Omental fat pad (tissue), 3 donors: ENCODE measurements at regions not wholly inside any gene's neighbourhood (a gene's known extent, or its start where the extent isn't known, plus 50 kb on each side); places are given as distances from the start of the nearest gene placed in this dataset.
"Not testable (repeated sequence)": the region's sequence is repeated elsewhere in the genome, so short reads cannot be mapped to it uniquely, and the experiment has no call there.

Experiments
- ATAC-seq: fragments of 150-250 bp; one replicate; pipeline ENCODE4 v1.9.1; 2016; ENCODE audit warnings: mild to moderate bottlenecking, moderate library complexity; ENCODE audit not compliant: low FRiP score
- DNase-seq: peaks from one replicate; pipeline ENCODE4 v3.0.0-alpha.2; 2019; ENCODE audit warnings: low spot score
- TF ChIP-seq, protein P1 (sequence below), 3 donors: fragments of 450-650 bp; IDR thresholded peaks; one replicate each; pipeline ENCODE4 v1.5.1; 2016 to 2017; ENCODE audit warnings: antibody characterized with exemption in 3 of 3, mild to moderate bottlenecking in 3 of 3, moderate library complexity in 2 of 3

DNA sequence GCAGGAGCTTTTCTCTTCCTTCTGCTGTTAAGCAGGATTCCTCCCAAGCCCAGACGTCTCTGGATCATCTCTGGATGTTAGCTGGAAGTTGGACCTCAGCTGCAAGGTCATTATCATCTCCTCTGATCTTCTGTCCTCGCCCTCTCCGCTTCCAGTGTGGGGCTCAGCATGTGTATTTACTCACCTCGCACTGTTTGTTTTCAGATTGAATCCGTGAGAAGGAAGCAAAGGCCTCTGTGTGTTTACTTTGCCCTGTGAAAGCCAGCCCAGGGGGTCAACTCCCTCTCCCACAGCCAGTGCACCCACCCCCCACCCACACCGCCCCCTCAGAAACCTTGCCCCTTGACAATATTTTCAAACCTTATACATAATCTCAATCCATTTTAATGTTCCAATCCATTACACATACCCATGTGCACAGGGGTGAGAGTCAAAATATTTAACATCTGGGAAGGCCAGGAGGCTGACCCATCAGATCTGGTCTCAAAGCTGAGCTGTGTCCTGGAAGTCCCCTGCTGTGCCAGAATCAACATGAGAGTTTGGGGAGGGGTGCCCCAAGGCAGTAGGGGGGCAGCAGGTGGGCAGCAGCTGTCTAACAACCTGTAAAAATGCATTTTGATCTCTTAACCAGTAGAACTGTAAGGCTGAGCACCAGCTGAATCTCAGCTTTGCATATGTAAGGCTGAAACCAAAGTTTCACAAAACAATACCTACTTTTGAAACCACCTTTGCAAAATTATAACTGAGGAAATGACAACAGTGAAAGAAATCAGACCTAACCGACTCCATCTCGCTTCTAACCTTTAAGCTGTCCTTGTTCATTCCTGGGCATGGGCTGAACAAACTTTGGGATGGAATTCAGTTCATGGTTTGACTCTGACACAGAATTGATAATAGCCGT lies 157.9 kb downstream of the ZNF664 start:
- no peak for ATAC-seq
- TF ChIP-seq, protein P1, sequence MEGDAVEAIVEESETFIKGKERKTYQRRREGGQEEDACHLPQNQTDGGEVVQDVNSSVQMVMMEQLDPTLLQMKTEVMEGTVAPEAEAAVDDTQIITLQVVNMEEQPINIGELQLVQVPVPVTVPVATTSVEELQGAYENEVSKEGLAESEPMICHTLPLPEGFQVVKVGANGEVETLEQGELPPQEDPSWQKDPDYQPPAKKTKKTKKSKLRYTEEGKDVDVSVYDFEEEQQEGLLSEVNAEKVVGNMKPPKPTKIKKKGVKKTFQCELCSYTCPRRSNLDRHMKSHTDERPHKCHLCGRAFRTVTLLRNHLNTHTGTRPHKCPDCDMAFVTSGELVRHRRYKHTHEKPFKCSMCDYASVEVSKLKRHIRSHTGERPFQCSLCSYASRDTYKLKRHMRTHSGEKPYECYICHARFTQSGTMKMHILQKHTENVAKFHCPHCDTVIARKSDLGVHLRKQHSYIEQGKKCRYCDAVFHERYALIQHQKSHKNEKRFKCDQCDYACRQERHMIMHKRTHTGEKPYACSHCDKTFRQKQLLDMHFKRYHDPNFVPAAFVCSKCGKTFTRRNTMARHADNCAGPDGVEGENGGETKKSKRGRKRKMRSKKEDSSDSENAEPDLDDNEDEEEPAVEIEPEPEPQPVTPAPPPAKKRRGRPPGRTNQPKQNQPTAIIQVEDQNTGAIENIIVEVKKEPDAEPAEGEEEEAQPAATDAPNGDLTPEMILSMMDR (IDR thresholded peaks at IDR 0.05), result no peak
- DNase-seq, result no peak

DNA sequence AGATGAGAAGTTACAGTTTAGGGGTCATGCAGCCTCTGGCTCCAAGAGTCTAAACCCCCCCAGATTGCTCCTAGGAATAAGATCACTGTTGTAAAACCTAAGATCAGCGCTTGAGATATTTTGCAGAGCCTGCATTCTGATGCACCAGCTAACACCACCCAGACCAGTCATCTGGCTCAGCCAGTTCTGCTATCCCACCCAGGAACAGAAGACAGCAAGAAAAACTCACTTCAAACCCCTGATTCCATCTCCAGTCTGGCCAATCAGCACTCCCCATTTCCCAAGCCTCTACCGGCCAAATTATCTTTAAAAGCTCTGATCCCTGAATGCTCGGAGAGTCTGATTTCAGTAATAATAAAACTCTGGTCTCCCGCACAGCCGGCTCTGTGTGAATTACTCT lies 158.6 kb downstream of the ZNF664 start:
- TF ChIP-seq, protein P1 (IDR thresholded peaks at IDR 0.05), result no peak
- ATAC-seq (no peak), DNase-seq (no peak)

DNA sequence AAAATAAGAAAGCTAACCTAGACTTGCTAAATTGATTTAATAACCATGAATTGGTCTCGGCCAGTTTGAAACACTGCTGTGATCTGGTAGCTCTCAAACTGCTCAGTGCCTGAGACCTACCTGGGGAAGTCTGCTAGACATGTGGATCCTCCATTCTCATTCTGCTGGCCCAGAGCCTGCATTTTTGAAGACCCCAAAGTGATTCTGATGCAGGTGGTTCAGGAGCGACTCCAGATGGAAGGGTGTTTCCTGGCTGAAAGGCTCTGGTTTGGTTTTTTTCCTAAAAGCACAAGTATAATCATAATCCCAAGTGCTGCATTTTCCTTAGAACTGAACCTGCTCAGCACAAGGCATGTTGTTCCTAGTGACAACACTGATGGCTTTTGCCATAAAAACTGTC lies 159.5 kb downstream of the ZNF664 start:
- ATAC-seq (no peak), DNase-seq (no peak)
- TF ChIP-seq, protein P1 (IDR thresholded peaks at IDR 0.05), result no peak

DNA sequence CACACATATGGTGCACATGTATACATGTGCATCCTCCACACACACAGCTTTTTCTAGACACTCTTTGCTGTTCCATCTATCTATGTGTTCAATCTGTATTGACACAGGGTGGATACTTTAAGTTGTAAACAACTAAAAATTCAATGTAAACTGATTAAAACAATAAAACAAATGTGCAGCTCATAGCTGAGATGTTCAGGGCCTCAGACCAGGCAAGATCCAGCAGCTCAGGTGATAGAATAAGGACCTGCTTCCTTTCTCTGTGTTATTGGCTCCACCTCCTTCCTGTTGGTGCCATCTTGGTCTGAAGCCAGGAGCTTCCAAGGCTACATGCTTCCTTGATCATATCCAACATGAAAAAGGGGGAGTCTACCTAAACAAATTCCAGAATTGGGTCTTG lies 158.1 kb upstream of the RFLNA start:
- DNase-seq, result no peak
- TF ChIP-seq, protein P1 (IDR thresholded peaks at IDR 0.05), result no peak

DNA sequence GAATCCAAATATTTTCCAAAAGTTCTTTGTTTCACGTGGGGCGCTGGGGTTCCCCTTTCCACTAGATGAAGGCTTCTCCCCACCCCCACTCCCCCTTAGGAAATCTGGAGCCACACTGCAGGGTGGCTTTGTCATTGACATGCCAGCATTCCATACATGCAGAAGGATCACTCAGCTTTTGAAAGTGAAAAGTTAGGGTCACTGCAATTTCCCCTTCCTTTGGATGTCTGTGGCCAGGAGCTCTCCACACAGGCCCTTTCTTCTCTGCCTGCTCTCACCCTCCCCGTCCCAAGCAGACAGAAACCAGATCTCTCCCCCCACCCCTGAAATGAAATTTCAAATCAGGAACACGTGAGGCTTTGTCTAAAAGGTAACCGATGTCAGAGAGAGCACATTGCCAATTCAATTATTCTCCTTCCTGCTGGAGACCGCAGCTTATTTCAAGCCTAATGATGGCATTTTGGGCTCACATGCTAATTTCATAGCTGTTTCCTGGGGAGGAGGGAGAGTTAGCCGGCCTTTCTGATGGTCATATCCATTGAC lies 153.9 kb upstream of the RFLNA start:
- DNase-seq (no peak), ATAC-seq (no peak)
- TF ChIP-seq, protein P1 (IDR thresholded peaks at IDR 0.05), result no peak

More for the DNA sequence above, 158.1 kb upstream of the RFLNA start:
- ATAC-seq, result no peak

DNA sequence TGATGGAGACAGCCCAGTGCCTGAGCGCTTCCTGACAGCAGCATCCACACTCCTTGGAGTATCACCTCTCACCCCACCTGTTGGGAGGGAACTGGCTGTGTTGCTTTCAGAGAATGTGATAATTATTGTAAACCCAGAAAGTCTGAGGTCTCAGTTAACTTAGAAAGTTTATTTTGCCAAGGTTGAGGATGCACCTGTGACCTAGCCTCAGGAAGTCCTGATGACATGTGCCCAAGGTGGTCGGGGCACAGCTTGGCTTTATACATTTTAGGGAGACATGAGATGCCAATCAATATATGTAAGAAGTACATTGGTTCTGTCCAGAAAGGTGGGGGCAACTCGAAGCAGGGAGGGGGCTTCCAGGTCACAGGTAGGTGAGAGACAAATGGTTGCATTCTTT lies 153.3 kb upstream of the RFLNA start:
- DNase-seq, ATAC-seq: not testable (repeated sequence)

DNA sequence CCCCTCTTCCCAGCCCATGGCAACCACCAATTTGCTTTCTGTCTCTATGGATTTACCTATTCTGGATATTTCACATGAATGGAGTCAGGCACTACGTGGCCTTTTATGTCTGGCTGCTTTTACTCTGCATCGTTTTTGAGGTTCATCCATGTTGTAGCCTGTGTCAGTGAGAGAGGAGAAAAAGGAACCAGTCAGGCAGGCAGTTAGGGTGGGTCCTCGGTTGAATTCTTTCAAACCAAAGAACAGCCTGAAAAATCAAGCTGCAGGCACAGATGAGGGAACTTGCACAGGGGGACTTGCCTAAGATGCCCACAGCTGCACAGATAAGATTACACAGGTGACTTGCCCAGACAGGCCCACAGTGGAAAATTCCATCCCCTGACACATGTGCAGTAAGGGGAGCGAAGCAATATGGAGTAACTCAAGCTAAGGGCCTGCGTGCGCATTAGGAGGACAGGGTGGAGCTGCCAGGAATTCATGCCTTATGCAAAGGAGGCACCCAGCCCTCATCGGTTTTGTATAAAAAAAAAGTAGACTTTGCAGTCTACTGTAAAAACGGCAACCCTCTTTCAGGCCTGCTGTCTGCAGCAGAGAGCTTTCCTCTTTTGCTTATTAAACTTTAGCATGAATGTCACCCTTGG lies 152.4 kb upstream of the RFLNA start:
- TF ChIP-seq, protein P1 (IDR thresholded peaks at IDR 0.05), result no peak
- DNase-seq (no peak), ATAC-seq (no peak)
